SHP77 (cell line): ENCODE measurements at regions not wholly inside any gene's neighbourhood (a gene's known extent, or its start where the extent isn't known, plus 50 kb on each side); places are given as distances from the start of the nearest gene placed in this dataset.
"Not testable (repeated sequence)": the region's sequence is repeated elsewhere in the genome, so short reads cannot be mapped to it uniquely, and the experiment has no call there.

Source experiments
- DNase-seq, 2 experiments: peaks; one replicate each; lab custom pipeline; 2025; lab: John Stamatoyannopoulos, UW

DNA sequence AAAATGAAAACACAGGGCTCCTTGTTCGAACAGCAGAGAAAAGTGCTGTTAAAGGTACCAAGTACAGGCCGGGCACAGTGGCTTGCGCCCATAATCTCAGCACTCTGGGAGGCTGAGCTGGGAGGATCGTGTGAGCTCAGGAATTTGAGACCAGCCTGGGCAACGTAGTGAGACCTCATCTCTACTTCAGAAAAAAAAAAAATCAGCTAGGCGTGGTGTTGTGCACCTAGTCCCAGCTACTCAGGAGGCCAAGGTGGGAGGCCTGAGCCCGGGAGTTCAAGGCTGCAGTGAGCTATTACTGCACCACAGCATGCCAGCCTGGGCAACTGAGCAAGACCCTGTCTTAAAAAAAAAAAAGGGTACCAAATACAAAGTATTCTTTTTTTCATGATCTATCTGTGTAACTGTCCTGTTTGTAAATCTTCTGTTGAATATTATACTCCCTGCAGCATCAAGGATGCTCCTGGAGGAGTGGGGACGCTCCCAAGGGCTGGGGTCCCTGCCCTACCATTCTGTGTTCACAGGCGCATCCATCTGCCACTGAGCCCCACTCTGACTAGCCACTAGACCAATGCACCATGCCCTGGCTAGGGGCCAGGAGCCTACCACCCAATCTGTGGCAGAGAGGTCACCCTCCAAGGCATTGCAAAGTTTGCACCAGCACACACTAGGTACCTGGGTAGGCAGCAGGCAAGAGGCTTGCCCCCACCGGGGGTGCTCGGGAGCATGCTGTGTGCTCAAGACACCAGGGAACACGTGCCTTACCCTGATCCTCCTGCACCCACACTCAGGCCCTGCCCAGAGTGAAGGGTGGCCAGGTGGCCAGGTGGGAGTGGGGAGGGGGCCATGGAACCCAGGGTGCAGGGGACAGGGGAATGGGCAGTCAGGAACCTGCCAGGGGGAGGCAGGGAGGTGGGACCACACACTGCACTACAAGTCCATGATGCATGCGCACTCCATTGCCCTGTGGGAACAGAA, 67.3 kb upstream of the KMT2C start:
- no peak for DNase-seq

DNA sequence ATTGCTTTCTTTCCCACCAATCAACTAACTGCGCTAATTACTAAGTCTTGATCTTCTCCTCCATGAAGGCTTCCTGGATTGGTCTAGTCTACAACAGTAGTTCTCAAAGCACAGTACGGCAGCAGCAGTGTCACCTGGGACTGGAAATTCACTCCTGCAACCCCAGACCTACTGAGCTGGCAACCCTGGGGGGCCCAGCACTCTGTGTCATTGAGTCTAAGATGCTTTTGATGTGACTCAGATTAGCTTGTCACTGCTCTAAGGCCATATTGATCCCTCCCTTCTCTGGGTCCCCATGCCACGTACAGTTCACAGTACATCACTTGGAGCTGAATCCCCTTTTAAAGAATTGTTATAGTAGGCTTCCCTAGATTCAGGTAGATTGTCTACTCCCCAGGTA, 65.7 kb upstream of the KMT2C start:
- DNase-seq: no peak

DNA sequence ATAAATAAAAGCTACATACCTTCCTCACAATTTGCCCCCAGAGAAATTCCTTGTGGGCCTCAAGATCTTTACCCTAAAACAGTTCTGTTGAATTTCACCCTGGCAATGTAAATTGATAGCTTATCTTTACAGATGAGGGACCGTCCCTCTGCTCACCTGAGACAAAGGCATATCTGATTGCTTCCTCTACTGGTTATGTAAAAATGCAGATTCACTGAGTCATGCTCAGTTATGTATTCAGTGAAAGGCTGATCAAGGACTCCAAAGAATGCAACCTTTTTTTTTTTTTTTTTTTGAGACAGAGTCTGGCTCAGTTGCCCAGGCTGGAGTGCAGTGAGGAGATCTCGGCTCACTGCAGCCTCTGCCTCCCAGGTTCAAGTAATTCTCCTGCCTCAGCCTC, 64.2 kb upstream of the KMT2C start:
- not testable (repeated sequence) for DNase-seq

DNA sequence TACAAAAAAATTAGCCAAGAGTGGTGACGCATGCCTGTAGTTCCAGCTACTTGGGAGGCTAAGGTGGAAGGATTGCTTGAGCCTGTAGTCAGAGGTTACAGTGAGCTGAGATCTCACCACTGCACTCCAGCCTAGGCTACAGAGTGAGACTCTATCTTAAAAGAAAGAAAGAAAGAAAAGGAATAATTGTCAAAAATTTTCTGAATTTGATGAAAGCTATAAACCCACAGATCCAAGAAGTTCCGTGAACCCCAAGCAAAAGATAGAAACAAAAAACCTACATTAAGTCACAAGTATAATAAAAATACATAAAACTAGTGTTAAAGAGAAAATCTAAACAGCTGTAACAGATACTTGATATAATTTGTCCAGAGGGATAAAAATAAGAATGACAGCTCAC, 60.1 kb upstream of the KMT2C start:
- DNase-seq: no peak

DNA sequence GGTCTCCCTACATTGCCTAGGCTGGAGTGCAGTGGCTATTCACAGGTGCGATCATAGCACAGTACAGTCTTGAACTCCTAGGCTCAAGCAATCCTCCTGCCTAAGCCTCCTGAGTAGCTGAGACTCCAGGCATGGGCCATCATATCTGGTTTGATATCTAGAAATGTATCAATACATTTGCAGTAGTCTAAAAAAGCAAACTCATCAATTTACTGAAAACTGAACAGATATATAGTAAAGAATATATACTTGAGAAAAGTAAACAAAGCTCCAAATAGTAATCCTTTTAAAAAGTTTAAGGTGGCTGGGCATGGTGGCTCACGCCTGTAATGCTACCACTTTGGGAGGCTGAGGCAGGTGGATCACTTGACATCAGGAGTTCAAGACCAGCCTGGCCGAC, 57.1 kb upstream of the KMT2C start:
- no peak for DNase-seq

DNA sequence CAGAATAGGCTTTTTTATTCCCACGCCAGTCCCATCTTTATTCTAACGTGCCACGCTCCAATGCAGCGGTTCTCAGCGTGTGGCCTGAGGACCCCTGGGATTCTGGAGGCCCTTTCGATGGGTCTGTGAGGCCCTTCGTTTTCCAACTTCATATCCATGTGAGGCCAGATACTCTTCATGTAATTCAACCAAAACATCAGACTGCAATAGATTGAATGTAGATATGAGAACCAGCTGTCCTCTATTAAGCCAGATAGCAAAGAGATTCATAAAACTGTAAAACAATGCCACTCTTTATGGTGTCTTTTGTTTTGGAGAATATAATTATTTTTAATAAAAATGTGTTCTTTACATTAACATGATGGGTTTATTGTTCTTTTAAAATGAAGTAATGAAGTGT, 53.2 kb upstream of the KMT2C start:
- DNase-seq: no peak

DNA sequence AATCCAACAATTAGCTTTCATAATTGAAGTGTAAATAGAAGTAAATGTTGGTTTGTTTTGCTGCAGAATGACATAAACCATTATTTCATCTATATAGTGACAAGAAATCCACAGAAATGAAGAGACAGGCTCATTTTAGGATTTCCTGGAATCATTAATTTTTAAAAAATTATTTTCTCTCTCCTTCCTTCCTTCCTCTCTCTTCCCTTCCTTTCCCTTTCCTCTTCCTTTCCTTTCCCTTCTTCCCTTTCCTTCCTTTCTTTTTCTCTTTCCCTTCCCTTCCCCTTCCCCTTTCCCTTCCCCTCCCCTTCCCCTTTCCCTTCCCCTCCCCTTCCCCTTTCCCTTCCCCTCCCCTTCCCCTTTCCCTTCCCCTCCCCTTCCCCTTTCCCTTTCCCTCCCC, 51.2 kb upstream of the KMT2C start:
- no peak for DNase-seq

DNA sequence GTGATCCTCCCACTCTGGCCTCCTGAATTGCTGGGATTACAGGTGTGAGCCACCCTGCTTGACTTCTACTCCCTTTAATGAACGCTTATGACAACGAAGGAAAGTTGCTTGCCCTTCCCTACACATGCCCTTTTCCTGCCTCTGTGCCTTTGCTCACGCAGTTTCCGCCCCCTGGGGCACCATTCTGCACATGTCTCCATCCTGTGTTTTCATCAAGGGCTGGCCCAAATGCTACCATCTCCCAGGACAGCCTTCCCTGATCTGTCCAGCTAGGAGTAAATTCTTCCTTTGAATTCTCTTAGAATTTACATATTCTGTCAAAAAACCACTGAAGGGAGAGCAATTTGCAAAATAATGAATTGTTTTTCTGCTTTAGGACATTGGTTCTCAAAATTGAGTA, 50.0 kb upstream of the KMT2C start:
- DNase-seq: no peak
